ENCODE measurements at regions not wholly inside any gene's neighbourhood (a gene's known extent, or its start where the extent isn't known, plus 50 kb on each side); places are given as distances from the start of the nearest gene placed in this dataset.

DNA sequence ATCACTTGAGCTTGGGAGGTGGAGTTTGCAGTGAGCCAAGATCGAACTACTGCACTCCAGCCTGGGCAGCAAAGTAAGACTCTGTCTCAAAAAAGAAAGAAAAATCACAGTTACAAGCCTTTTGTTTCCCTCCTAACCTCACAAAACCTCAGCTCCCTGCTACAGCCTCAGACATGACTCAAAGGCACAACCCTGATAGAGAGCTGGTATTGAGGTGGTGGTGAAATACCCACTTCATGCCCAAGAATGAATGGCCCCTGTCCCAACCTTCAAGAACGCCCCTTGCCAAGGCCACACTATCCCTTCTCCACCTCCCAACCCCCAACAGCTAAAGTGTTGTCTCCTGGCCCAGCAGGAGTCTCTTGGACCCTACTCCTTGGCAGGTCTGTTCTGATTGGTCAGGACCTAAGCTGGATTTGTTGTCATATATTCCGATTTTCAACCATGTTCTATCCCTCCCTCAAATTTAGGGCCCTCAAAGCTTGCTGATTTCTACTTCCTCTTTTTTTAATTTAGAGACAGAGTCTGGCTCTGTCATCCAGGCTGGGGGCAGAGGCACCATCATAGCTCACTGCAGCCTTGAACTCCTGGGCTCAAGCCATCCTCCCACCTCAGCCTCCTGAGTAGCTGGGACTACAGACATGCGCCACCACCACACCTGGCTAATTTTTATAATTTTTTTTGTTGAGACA, 61.9 kb upstream of the BZW1 start:
- Histone ChIP-seq H3K4me1 (no peaks in the 10 kb centered on the region), H3K27ac (no peak overlapping the region), H3K36me3 (ENCODE audit: insufficient read depth in 1 of 2, low read depth in 1 of 2) (no peaks in the 10 kb centered on the region), H3K9me3 (no peaks in the 10 kb centered on the region), H3K27me3 (ENCODE audit: insufficient read depth in 3 of 3, low read length in 2 of 3) (no peaks in the 10 kb centered on the region), H3K4me3 (no peak overlapping the region)
- TF ChIP-seq, protein P1, sequence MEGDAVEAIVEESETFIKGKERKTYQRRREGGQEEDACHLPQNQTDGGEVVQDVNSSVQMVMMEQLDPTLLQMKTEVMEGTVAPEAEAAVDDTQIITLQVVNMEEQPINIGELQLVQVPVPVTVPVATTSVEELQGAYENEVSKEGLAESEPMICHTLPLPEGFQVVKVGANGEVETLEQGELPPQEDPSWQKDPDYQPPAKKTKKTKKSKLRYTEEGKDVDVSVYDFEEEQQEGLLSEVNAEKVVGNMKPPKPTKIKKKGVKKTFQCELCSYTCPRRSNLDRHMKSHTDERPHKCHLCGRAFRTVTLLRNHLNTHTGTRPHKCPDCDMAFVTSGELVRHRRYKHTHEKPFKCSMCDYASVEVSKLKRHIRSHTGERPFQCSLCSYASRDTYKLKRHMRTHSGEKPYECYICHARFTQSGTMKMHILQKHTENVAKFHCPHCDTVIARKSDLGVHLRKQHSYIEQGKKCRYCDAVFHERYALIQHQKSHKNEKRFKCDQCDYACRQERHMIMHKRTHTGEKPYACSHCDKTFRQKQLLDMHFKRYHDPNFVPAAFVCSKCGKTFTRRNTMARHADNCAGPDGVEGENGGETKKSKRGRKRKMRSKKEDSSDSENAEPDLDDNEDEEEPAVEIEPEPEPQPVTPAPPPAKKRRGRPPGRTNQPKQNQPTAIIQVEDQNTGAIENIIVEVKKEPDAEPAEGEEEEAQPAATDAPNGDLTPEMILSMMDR (IDR thresholded peaks at IDR 0.05): no peak
- DNase-seq (no peak), ATAC-seq (no peak)
- intact Hi-C loops (cut with DNase I): no loop called here
- 88 to 94% (median 92%) methylated on average over 4 of the region's 4 CpGs for WGBS, 3 donors

DNA sequence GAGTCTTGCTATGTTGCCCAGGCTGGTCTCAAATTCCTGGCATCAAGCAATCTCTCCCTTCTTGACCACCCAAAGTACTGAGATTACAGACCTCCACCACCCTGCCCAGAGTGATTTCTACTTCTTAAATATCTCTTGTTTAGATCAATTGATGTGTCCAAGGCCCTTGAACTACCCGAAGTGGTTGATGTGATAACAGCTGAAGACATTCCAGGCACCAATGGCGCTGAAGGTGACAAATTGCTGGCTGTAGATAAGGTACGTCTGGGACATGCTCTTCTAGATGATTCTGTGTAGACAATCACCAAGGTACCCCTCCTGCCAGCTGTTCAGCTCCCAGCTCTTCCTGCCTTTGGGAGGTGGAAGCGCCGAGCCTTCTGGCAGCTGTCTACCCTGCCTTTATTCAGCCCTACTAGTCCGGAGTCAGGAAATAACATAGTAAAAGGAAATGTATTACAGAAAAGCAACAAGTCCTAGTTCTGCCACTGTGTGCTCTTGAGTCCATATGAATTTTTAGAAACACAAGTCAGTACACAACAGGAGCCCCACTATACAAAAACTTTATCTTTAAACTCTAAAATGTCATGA, 61.3 kb upstream of the BZW1 start:
- TF ChIP-seq, protein P1 (IDR thresholded peaks at IDR 0.05): no peak
- Histone ChIP-seq H3K4me1 (no peaks in the 10 kb centered on the region), H3K4me3 (no peak overlapping the region), H3K27me3 (ENCODE audit: insufficient read depth in 3 of 3, low read length in 2 of 3) (no peaks in the 10 kb centered on the region), H3K27ac (no peak overlapping the region), H3K36me3 (ENCODE audit: insufficient read depth in 1 of 2, low read depth in 1 of 2) (no peaks in the 10 kb centered on the region), H3K9me3 (no peaks in the 10 kb centered on the region)
- ATAC-seq (no peak), DNase-seq (no peak)
- WGBS, 3 donors: 68 to 76% (median 71%) methylated on average over 6 of the region's 6 CpGs
- intact Hi-C loops (cut with DNase I): no loop called here

DNA sequence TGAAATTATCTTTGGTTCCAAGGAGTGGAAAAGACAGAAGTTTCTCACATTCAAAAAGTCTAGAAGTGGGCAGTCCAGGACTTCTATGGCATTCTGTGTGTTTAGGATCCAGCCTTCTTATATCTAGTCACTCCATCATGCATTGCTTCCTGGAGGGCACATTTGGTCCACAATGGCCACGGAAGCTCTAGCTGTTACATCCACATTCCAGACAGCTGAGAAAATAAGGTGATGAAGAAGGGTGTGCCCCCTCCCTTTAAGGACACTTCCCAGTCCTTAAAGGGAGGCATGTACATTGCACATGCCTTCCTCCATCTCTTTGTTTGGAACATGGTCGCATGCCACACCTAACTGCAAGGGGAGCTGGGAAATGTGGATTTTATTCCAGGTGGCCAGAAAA, 59.9 kb upstream of the BZW1 start:
- TF ChIP-seq, protein P1 (IDR thresholded peaks at IDR 0.05): no peak
- DNase-seq (no peak), ATAC-seq (no peak)
- H3K9me3 ChIP-seq: no peaks in the 10 kb centered on the region
- intact Hi-C loops (cut with DNase I): no loop called here
- no peaks in the 10 kb centered on the region for H3K4me1 ChIP-seq
- H3K4me3 ChIP-seq: no peak overlapping the region
- no peaks in the 10 kb centered on the region for H3K36me3 ChIP-seq (ENCODE audit: insufficient read depth in 1 of 2, low read depth in 1 of 2)
- H3K27me3 ChIP-seq (ENCODE audit: insufficient read depth in 3 of 3, low read length in 2 of 3): no peaks in the 10 kb centered on the region
- no peak overlapping the region for H3K27ac ChIP-seq
- WGBS, 3 donors: 61 to 67% (median 62%) methylated on average over 2 of the region's 2 CpGs

DNA sequence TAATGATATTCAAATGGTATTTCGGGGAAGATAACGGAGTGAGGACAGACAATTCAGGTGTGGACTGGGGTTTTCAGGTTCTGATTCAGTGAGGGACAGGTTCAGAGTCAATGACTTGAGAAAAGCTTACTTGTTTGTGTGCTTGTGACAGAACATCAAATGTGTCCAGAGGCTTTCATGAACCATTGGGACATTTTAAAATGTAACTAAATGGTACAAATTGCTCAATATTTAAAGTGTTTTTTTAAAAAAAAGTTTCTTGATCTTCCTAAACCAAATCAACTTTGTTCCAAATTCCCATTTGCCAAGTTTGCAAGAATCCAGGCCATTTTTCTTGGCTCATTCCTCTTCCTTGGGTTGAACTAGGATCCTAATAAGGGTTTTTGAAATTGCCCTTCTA, 59.4 kb upstream of the BZW1 start:
- ATAC-seq (peak in 1 of 4 donors; percentile 48), DNase-seq (no peak)
- no peaks in the 10 kb centered on the region for H3K9me3 ChIP-seq
- no peak overlapping the region for H3K4me3 ChIP-seq
- 93% methylated on average over 2 of the region's 2 CpGs for WGBS, 3 donors
- H3K27ac ChIP-seq: no peak overlapping the region
- no peaks in the 10 kb centered on the region for H3K4me1 ChIP-seq
- TF ChIP-seq, protein P1 (IDR thresholded peaks at IDR 0.05): no peak
- no peaks in the 10 kb centered on the region for H3K36me3 ChIP-seq (ENCODE audit: insufficient read depth in 1 of 2, low read depth in 1 of 2)
- intact Hi-C loops (cut with DNase I): no loop called here
- H3K27me3 ChIP-seq (ENCODE audit: insufficient read depth in 3 of 3, low read length in 2 of 3): no peaks in the 10 kb centered on the region

DNA sequence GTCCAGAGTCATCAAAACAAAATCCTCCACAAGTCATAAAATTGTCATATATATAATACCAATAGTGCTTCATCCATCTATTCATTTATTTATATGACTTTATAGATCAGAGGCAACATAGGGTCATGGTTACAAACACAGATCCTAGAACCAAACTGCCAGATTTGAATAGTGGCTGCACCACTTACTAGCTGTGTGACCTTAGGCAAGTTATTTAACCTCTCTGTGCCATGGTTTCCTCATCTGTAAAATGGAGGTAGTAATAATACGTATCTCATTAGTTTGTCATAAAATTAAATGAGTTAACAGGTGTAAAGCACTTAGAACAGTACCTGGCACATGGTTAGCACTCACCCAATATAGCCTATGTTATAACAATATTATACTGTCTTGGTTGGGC, 58.9 kb upstream of the BZW1 start:
- Histone ChIP-seq H3K36me3 (ENCODE audit: insufficient read depth in 1 of 2, low read depth in 1 of 2) (no peaks in the 10 kb centered on the region), H3K4me1 (no peaks in the 10 kb centered on the region), H3K27ac (no peak overlapping the region), H3K9me3 (no peaks in the 10 kb centered on the region), H3K4me3 (no peak overlapping the region), H3K27me3 (ENCODE audit: insufficient read depth in 3 of 3, low read length in 2 of 3) (no peaks in the 10 kb centered on the region)
- no peak for ATAC-seq
- intact Hi-C loops (cut with DNase I): no loop called here
- no peak for DNase-seq
- 65 to 83% (median 77%) methylated on average over 1 of the region's 1 CpG for WGBS, 3 donors
- TF ChIP-seq, protein P1 (IDR thresholded peaks at IDR 0.05): no peak
